Uterus (tissue), 2 donors: ENCODE measurements at regions not wholly inside any gene's neighbourhood (a gene's known extent, or its start where the extent isn't known, plus 50 kb on each side); places are given as distances from the start of the nearest gene placed in this dataset.

ENCODE experiments used
- POLR2A ChIP-seq, 2 donors: fragments of 450-650 bp; IDR thresholded peaks; one replicate each; pipeline ENCODE4 v1.6.1; 2016; ENCODE audit warnings: antibody characterized with exemption in 2 of 2, mild to moderate bottlenecking in 1 of 2, moderate library complexity in 1 of 2
- TF ChIP-seq, protein P1 (sequence below), 4 experiments: fragments of 200-600 bp in 2 of 4; fragments of 450-650 bp in 2 of 4; sonication (generic) in 2 of 4; IDR thresholded peaks; one replicate each; pipeline ENCODE4 v1.5.1; 2016 to 2019; ENCODE audit warnings: antibody characterized with exemption in 4 of 4, mild to moderate bottlenecking in 2 of 4, moderate library complexity in 1 of 4

DNA sequence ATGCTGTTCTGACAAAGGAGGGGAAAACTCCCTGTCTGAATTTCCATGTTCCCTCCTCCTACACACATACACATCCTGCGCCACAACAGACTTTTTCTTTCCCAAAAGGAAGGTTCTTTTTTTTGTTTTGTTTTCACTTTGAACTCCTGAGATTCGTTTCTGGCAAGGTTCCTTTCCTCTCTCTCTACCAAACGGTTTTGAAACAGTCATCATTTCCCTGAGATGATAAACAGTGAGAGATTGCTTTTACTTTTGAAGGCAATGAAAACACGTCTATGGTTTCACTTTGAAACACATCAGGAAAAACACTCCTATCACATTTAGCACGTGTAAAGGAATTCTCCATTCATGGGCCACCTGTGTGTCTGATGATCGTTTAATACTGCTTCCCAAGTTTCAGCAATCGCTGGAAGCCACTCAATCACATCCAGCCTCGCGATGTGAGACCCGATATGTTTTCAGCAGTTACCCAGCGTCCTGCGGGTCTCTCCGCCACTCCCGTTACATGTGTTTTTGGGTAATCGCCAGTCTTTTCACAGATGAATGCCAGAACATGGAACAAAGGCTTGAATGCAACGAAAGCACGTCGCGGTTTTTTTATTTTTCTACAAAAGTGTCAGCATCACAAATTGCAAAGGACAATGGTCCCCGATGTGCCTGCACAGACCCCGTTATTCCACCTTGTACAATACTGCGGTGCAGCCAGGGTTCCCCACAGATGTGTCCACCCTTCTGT is 62.8 kb upstream of the CUX1 start:
- TF ChIP-seq, protein P1, sequence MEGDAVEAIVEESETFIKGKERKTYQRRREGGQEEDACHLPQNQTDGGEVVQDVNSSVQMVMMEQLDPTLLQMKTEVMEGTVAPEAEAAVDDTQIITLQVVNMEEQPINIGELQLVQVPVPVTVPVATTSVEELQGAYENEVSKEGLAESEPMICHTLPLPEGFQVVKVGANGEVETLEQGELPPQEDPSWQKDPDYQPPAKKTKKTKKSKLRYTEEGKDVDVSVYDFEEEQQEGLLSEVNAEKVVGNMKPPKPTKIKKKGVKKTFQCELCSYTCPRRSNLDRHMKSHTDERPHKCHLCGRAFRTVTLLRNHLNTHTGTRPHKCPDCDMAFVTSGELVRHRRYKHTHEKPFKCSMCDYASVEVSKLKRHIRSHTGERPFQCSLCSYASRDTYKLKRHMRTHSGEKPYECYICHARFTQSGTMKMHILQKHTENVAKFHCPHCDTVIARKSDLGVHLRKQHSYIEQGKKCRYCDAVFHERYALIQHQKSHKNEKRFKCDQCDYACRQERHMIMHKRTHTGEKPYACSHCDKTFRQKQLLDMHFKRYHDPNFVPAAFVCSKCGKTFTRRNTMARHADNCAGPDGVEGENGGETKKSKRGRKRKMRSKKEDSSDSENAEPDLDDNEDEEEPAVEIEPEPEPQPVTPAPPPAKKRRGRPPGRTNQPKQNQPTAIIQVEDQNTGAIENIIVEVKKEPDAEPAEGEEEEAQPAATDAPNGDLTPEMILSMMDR (IDR thresholded peaks at IDR 0.05): no peak
- no peak for TF ChIP-seq POLR2A (IDR thresholded peaks at IDR 0.05)
